Stimulated activated naive CD8-positive, alpha-beta T cell treated with anti-CD3 and anti-CD28 coated beads, Interleukin-15, Interleukin-2, amounts not matched to agents 100 ng/mL and 50 ng/mL, for 24 hours (primary cell): ENCODE measurements at regions not wholly inside any gene's neighbourhood (a gene's known extent, or its start where the extent isn't known, plus 50 kb on each side); places are given as distances from the start of the nearest gene placed in this dataset.

Source experiments
- H3K27ac Mint-ChIP-seq: one replicate; pipeline ENCODE4 v1.8.0; 2021; ENCODE audit warnings: mild to moderate bottlenecking, mixed read lengths
- H3K27me3 Mint-ChIP-seq: one replicate; pipeline ENCODE4 v1.8.0; 2021; ENCODE audit warnings: mixed read lengths
- H3K36me3 Mint-ChIP-seq: one replicate; pipeline ENCODE4 v1.8.0; 2021; ENCODE audit warnings: low read depth, mixed read lengths
- H3K4me1 Mint-ChIP-seq: one replicate; pipeline ENCODE4 v1.8.0; 2021; ENCODE audit warnings: low read depth, mixed read lengths
- H3K4me3 Mint-ChIP-seq: one replicate; pipeline ENCODE4 v1.8.0; 2021; ENCODE audit warnings: mild to moderate bottlenecking, mixed read lengths
- H3K9me3 Mint-ChIP-seq: one replicate; pipeline ENCODE4 v1.8.0; 2021; ENCODE audit warnings: mixed read lengths

GRCh38 chr3:13211605-13212210 lies 138.5 kb upstream of the IQSEC1 start:
- Mint-ChIP-seq H3K36me3 (no peaks in the 10 kb centered on the region), H3K4me1 (no peaks in the 10 kb centered on the region), H3K27ac (no peak overlapping the region), H3K4me3 (no peak overlapping the region), H3K9me3 (no peaks in the 10 kb centered on the region), H3K27me3 (peaks cover 19% of the 10 kb centered on the region)

DNA sequence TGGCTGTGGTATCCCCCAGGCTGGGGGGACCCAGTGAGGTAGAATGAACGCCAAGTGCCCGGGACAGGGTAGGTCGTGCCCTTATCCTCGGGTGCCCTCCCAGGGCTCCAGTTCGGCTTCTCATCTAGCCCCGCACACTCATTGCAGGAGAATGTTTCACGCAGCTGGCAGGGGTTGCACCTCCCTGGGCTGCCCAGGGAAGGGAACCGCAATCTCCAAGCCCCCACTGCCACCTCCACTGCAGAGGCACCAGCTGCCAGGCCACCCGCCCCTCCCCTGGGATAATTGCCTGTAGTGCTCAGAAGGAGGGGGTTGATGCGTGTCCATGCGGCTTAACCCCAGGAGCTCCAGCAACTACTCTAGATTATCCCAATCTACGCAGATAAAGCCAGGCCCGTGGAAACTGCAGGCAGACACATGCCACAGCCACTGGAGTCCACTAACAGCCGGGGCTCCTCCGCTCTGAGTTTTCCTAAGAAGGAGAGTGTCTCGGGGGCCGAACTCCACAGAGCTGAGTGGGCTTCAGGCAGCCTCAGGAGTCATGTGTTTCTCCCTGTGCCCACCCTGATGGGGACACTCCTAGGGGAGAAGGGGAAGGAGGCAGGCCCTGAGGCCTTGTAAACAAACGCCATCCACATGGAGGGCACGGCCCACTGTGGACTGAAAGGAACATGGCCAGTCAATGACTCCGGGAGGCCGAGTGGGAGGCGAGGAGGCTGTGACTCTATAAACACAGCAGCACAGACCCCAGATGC lies 137.2 kb upstream of the IQSEC1 start:
- Mint-ChIP-seq H3K4me3 (no peak overlapping the region), H3K4me1 (no peaks in the 10 kb centered on the region), H3K36me3 (no peaks in the 10 kb centered on the region), H3K27me3 (peaks cover 31% of the 10 kb centered on the region), H3K27ac (no peak overlapping the region), H3K9me3 (no peaks in the 10 kb centered on the region)

DNA sequence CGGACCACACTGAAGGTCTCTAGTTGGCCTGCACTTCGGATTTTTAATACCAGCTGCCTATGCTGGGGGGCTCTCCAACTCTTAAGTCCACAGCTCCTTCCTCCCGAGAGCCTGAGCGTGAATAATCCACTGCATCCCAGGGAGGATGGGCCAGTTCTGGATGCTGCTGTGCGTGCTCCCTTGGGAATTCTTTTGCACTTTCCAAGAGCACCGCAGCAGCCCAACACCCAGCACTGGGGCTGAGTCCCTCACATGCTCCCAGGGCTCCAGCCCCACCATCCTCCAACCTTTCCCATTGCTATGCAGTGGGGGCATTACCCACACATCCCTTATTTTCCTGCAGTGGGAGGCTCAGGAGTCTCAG lies 136.4 kb upstream of the IQSEC1 start:
- no peaks in the 10 kb centered on the region for H3K36me3 Mint-ChIP-seq
- no peak overlapping the region for H3K4me3 Mint-ChIP-seq
- no peaks in the 10 kb centered on the region for H3K9me3 Mint-ChIP-seq
- H3K27ac Mint-ChIP-seq, result no peak overlapping the region
- no peaks in the 10 kb centered on the region for H3K4me1 Mint-ChIP-seq
- peaks cover 38% of the 10 kb centered on the region for H3K27me3 Mint-ChIP-seq

DNA sequence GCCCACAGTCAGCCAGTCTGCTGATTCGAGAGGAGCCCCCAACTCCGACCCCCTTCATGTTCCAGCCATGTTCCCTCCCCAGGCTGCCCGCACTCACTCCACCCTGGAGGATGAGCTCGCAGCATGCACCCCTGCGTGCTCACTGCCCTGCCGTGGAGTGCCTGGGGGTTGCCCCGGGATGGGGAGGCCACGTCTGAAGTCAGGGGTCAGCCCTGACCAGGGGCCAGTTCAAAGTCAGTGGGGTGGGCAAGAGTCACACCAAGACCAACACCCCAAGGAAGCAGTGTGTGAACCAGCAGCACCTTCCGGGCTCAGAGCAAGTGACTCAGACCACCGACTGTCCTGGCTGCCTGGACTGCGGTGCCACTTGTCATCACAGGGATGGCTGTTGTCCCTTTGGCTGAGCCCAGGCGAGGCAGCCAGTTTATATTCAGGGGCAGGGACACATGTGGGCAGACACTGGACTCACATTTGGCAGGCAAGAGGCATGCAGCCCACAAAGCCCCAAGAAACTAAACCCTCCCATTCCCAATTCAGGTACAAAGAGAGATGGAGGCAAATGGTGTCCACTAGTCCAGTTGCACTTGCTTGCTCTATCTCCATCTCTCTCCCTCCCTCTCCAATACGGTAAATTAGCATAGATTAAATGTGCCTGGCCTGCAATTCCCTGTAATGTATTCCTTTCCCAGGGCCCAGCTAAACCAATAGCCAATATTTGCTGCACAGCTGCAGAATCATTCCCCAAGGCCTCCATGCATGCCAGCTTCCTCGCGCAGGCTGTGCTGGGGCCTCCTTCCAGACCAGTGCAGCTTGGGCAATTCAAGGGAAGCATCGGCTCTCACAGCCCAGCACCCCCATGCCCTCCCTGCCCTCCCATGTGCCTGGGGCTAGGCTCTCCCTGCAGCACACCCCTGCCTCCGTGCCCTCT lies 135.7 kb upstream of the IQSEC1 start:
- Mint-ChIP-seq H3K27ac (no peak overlapping the region), H3K4me1 (no peaks in the 10 kb centered on the region), H3K27me3 (peaks cover 42% of the 10 kb centered on the region), H3K9me3 (no peaks in the 10 kb centered on the region), H3K36me3 (no peaks in the 10 kb centered on the region), H3K4me3 (no peak overlapping the region)

- Mint-ChIP-seq H3K27ac (no peak overlapping the region), H3K36me3 (no peaks in the 10 kb centered on the region), H3K4me1 (no peaks in the 10 kb centered on the region), H3K27me3 (peaks cover 44% of the 10 kb centered on the region), H3K4me3 (no peak overlapping the region), H3K9me3 (no peaks in the 10 kb centered on the region)
Observed at GRCh38 chr3:13207975-13208705, 134.9 kb upstream of the IQSEC1 start.

GRCh38 chr3:13207578-13207922 lies 134.3 kb upstream of the IQSEC1 start:
- no peak overlapping the region for H3K27ac Mint-ChIP-seq

GRCh38 chr3:13206799-13207577 lies 133.8 kb upstream of the IQSEC1 start:
- H3K4me3 Mint-ChIP-seq, result no peak overlapping the region
- no peaks in the 10 kb centered on the region for H3K9me3 Mint-ChIP-seq
- H3K27me3 Mint-ChIP-seq, result peaks cover 56% of the 10 kb centered on the region
- H3K27ac Mint-ChIP-seq, result no peak overlapping the region
- H3K4me1 Mint-ChIP-seq, result no peaks in the 10 kb centered on the region
- no peaks in the 10 kb centered on the region for H3K36me3 Mint-ChIP-seq

More at GRCh38 chr3:13207578-13207922, 134.3 kb upstream of the IQSEC1 start:
- Mint-ChIP-seq H3K36me3 (no peaks in the 10 kb centered on the region), H3K9me3 (no peaks in the 10 kb centered on the region), H3K4me3 (no peak overlapping the region), H3K4me1 (no peaks in the 10 kb centered on the region), H3K27me3 (peaks cover 50% of the 10 kb centered on the region)

DNA sequence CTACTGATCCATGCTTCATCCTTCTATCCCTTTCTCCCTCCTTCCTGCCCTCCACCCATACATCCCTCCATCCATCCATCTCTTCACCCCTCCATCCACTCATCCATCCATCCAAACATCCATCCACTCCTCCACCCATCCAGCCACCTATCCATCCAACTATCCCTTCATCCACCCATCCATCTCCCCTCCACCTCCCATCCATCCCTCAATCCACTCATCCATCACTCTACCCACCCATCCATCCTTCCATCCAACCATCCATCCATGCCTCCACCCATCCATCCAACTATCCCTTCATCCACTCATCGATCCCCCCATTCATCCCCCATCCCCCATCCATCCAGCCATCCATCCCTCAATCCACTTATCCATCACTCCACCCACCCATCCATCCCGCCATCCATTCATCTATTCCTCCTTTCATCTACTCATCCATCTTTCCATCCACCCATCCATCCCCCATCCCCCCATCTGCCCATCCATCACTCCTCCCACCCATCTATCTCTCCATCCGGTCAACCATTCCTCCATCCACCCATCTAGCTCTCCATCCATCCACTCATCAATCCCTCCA lies 132.4 kb upstream of the IQSEC1 start:
- H3K27me3 Mint-ChIP-seq, result peaks cover 57% of the 10 kb centered on the region
- H3K36me3 Mint-ChIP-seq, result no peaks in the 10 kb centered on the region
- H3K27ac Mint-ChIP-seq, result no peak overlapping the region
- no peaks in the 10 kb centered on the region for H3K9me3 Mint-ChIP-seq
- no peak overlapping the region for H3K4me3 Mint-ChIP-seq
- no peaks in the 10 kb centered on the region for H3K4me1 Mint-ChIP-seq

- Mint-ChIP-seq H3K36me3 (no peaks in the 10 kb centered on the region), H3K9me3 (no peaks in the 10 kb centered on the region), H3K4me1 (no peaks in the 10 kb centered on the region), H3K27ac (no peak overlapping the region), H3K27me3 (peaks cover 65% of the 10 kb centered on the region), H3K4me3 (no peak overlapping the region)
Observed at GRCh38 chr3:13204177-13204581, 130.9 kb upstream of the IQSEC1 start.

DNA sequence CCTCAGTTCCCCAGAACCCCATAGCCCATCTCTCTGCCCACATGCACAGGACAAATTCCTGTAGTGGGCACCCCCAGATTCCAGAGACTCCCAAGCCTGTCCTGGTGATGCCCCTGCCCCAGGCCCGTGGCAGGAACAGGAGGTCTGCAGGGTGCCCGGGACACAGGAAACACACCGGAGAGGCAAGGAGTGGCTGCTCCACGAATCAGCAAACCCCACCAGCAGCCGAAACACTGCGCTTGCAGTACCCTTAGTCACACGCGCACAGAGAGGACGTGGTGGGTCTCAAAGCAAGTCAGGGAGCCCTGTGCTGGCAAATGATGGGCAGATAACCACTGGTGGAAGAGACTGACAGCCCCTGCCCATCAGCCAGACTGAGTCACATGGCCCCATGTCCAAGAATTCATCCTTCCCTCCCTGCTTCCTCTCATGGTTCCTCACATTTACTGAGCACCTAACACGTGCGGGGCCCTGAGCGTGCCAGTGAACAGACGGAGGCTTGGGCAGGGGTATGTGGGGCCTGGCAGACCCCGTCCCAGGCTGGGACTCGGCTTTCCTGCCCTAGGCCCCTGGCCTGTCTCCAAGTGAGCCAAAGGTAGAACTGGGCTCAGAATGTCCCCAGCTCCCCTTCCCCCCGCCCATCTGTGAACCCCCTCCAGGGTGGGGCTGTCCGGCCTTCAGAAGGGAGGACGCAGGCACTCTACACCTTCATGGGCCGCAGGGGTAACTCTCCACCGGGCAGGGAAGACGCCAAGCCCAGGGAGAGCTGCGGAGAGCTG lies 130.4 kb upstream of the IQSEC1 start:
- Mint-ChIP-seq H3K4me1 (no peaks in the 10 kb centered on the region), H3K9me3 (no peaks in the 10 kb centered on the region), H3K36me3 (no peaks in the 10 kb centered on the region), H3K27me3 (peaks cover 65% of the 10 kb centered on the region), H3K4me3 (no peak overlapping the region), H3K27ac (no peak overlapping the region)

DNA sequence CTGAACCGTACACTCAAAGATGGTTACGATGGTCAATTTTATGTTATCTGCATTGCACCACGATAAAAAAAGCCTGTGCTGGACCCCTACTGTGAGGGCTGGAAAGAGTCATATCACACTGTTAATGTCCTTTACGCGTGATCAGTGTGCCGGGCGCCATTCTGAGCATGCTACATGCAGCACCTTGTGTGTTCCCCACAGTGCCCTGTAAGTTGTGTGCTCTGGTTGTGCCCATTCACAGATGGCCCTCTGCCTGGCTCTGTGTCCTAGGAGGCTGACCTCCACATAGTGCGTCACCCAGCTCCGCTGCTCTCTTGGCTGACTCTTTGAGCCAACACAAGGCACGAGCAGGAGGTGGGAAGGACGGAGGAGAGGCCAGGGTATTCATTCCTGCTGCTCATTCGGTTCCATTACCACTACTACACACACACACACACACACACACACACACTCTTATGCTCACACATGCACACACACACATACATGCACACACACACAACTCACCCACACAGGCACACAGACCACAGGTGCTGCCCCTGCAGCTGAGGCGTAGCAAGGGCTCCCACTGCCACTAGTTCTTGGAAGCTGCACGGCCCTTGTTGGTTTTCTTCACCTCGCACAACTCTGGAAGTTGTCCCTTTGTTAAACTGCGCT lies 129.6 kb upstream of the IQSEC1 start:
- peaks cover 60% of the 10 kb centered on the region for H3K27me3 Mint-ChIP-seq
- no peaks in the 10 kb centered on the region for H3K4me1 Mint-ChIP-seq
- H3K9me3 Mint-ChIP-seq, result no peaks in the 10 kb centered on the region
- H3K36me3 Mint-ChIP-seq, result no peaks in the 10 kb centered on the region
- no peak overlapping the region for H3K27ac Mint-ChIP-seq
- no peak overlapping the region for H3K4me3 Mint-ChIP-seq

DNA sequence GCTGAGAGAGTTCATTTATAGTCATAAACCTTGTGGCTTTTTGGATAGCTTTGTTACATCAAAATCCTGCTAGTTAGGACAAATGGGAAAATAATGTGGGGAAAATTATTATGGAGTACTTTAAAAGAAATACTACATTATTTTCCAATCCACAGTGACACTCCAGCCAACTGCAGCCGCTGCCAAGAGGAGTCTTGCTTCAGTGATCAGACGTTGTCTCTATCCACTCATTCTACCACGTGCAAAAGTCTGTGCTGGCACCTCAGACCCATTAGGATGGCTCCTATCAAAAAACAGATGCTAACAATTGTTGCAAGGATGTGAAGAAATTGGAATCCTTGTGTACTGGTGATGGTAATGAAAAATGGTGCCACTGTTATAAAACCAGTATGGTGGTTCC lies 128.6 kb upstream of the IQSEC1 start:
- Mint-ChIP-seq H3K27ac (no peak overlapping the region), H3K9me3 (no peaks in the 10 kb centered on the region), H3K4me3 (no peak overlapping the region), H3K27me3 (peaks cover 50% of the 10 kb centered on the region), H3K36me3 (no peaks in the 10 kb centered on the region), H3K4me1 (no peaks in the 10 kb centered on the region)

GRCh38 chr3:13200946-13201345 lies 127.7 kb upstream of the IQSEC1 start:
- peaks cover 43% of the 10 kb centered on the region for H3K27me3 Mint-ChIP-seq
- no peak overlapping the region for H3K27ac Mint-ChIP-seq
- H3K36me3 Mint-ChIP-seq, result no peaks in the 10 kb centered on the region
- no peaks in the 10 kb centered on the region for H3K9me3 Mint-ChIP-seq
- peaks cover 2% of the 10 kb centered on the region for H3K4me1 Mint-ChIP-seq
- no peak overlapping the region for H3K4me3 Mint-ChIP-seq
